Stimulated activated CD4-positive, alpha-beta T cell treated with anti-CD3 and anti-CD28 coated beads, Interleukin-12 subunit alpha, Interleukin-12 subunit beta, amount 100 ng/mL, for 24 hours (primary cell): ENCODE measurements at regions not wholly inside any gene's neighbourhood (a gene's known extent, or its start where the extent isn't known, plus 50 kb on each side); places are given as distances from the start of the nearest gene placed in this dataset.

ENCODE experiments used
- DNase-seq, 2 experiments: peaks; one replicate each; pipeline ENCODE4 v3.0.0-alpha.2; 2020; ENCODE audit warnings: low read depth in 2 of 2

DNA sequence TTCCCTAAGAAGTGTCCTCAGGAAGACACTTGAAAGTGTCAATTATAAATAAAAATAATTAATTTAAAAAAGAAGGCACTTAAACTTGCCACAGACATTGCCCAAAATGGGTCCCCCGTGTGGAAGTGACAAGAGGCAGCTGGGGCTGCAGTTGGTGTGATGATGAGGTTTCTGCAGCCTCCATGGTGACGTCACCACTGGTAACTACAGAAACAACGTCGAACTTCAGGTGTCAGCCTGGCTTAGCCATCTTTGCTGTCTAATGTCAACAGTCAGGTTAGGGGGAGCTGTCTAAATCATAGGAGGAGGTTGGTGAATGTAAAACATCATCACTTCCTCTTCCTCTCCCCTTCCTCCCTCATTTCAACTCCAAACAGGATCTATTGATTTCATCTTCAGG is 328.6 kb downstream of the MN1 start:
- DNase-seq = no peak

DNA sequence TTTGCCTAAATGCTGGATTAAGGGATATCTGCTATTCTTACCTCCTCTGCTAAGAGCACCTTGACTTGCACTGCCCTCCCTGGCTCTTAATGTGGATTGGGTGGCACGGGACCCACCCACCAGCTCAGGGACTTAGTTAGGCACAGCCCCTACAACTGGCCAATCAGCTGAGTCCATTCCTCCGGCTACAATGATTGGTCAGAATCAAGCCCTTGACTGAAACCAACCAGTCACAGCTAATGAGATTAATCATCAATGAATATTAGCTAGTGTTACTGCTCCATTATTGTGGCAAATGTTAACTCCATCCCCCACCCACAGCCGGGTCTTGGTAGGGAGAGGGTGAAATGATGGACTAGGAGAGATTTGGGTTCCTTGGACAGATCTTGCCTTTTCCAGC is 328.0 kb downstream of the MN1 start:
- DNase-seq = no peak

DNA sequence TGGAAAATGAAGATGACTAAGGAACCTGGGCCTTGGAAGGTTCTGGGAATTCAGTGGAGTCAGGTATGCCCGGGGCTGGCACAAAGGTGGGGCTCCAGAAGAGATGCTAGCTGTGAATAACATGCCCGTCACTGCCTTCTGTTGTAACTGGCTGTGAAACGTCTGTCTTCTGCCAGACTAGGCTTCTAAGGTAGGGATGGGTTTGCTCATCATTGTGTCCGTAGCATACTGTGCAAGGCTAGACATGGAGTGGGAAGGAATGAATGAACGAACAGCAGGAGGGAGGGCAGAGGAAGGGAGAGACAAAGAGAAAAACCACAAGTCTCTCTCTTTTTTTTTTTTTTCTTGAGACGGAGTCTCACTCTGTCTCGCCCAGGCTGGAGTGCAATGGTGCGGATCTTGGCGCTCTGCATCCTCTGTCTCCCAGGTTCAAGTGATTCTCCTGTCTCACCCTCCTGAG is 327.4 kb downstream of the MN1 start:
- no peak for DNase-seq

DNA sequence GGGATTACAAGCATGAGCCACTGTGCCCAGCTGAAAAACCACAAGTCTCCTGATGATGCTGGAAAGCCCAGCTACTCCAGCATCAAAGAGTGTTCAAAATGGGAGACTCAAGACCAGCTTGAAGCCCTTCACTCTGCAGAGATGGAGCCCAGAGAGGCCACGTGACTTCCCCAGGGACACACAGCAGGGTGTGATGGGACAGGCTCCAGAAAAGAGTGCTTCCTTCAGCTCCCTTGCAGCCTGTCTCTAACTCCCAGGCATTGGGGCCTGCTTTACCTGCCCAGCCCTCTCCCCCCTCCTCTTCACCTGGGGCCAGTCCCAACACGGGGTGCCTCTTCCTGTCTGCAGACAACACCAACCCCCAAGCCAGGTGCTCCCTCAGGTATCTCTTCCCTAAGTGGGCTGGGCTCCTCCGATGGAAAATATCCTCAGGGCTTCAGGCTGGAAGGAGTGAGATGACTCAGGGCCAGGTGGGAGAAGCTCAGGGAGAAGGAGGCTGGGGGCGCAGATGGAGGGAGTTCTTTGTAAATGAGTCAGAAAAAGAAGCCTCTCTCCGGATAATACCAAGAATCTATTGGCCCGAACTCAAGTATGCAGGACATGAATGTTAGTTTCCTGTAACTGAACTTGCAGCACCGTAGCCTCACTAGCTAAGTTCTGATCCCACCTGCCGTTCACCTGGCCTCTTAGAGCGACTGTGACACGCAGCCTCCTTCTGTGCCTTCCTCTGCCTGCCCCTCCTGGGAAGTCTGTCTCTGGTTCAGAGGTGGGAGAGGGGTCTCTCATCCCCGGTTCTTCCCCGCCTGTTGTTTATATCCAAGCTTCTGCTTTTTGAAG is 326.6 kb downstream of the MN1 start:
- no peak for DNase-seq

DNA sequence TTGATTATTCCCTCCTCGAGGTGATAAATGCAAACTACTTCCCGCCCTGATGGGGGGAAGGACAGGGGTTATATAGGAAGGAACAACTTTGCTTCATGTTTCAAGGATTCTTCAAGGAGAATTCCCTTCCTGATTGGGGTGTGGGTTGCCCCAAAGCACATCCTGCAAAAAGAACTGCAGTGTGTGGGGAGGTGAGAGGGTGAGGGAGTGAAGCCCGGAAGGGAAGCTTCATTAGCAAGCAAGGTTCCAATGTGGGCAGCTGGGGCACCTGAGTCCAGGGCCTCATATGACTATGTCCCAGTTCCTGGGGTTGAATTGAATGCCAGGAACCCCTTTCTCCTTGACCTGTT is 326.0 kb downstream of the MN1 start:
- no peak for DNase-seq

DNA sequence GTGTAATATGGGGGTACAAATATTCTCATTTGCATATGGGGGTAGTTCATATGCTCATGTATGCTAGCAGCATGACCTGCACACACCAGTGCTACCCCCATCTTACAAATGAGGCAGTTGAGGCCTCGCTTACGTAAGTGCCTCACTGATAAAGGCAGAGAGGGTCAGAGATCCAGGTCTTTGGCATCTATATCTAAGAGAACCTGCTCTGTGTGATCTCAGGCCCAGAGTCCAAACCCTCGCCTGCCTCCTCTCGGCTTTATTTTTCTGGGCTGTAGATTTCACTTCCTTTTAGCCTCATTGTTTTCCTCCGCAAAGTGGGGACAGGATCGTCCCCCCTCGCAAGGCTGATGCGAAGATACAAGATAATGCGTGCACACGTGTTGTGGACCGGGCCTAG is 325.2 kb downstream of the MN1 start:
- no peak for DNase-seq

DNA sequence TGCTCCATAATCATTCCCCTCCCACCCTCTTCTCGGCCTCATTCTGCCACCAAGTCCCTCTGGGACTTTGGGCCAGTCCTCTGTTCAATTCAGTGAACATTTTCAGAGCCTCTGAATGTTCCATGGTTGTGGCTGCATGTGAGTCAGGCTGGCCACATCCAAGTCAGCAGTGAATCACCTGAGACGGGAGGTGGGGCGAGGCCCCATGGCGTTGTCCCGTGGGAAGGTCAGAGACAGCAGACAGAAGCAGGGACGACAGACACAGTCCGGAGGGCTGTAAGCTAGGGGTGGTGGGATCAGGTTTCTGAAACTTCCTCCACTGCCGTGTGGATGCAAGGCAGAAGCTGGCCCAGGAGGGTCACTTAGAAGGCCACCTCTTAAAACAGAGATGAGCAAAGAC is 324.8 kb downstream of the MN1 start:
- no peak for DNase-seq

DNA sequence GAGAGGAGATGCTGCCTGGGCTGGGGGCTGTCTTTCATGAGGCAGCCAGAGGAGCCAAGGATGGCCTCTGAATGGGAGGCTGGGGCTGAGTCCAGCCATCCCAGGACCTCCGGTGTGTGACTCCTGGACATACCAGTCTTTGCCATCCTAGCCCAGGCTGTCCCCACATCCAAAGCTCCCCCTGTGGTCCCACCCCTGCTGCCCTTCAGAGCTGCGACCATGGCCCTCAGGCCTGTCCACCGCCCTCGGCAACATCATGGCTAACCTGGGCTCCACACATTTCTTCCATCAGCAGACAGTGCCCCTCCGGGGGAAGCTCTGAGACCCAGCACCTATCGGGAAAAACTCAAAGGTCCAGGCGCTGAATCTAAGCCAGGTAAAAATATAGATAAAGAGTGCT is 324.4 kb downstream of the MN1 start:
- no peak for DNase-seq

DNA sequence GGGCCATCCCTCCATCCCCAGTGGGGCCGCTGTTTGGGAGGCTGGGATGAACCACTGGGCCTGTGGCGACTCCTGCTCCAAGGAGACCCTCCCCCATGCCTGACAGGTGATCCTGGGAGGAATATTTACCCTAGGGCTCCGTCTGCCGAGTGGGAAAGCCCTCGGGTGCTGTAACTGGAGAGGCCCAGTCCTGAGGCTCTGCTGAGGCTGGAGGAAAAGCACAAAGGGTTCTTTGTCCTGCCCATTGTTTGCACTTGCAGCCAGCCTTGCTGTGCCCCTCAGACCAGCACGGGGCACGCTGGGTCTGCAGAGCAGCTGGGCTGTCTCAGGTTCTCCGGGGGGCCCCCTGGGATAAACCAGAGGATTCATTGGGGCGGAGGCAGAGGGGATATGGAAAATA is 321.1 kb downstream of the MN1 start:
- no peak for DNase-seq

DNA sequence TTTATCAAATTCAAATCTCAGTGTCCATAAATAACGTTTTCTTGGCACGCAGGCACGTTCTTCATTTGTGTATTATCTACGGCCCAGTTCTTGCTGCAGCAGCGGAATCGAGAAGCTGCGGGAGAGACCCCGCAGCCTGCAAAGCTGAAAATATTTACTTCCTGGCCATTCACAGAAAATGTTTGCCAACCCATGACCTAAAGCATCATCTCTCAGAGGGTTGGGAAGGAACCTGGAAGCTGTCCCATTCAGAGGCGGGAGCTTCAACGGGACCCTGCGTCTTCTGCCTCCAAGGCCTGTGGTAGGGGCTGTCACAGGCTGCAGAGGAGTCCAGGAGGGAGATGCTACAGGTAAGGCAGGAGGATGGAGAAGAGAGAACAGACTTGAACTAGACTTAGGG is 319.2 kb downstream of the MN1 start:
- DNase-seq = no peak

DNA sequence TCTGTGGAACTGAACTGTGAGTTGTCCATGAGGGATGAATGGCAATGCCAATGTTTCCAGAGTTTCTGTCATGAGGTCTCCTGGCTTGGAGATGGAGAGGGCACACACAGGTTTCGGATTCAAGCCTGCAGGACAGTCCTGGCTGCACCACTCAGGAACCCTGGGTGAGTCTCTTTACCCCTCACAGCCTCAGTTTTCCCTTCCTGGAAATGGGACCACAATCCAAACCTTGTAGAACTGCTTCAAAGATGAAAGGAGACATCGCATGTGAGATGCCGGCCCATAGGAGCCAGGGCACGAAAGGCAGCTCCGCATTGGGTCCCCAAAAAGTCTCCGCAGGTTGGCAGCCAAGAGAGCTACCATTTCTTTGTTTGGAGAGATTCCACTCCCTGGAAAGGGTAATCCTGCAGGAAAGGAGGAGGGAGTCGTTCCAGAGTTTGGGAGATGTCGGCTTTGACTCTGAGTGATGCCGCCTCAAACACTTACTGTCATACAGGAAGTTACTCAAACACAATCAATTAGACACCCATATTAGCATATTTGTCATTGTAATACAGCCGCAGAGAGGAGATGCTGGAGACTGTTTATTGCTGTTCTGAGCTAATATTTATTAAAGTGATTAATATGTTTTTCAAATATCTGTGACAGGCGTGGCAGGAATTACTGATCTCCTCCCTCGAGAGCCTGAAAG is 318.3 kb downstream of the MN1 start:
- DNase-seq = no peak

DNA sequence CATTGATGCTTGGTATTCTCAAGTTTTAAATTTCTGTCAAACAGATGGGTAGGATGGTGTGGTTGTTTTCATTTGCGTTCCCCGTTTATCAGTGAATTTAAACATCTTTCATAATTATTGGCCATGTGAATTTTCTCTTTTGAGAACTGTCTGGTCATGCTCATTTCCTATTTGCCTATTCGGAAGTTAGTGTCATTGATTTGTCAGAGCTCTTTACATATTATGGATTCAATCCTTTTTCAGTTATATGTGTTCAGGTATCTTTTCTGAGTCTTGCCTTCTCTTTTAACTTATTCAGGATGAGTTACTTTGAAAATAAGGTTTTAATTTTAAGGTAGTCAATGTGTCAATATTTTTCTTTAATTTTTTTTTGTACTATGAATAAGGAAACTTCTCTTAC is 315.7 kb downstream of the MN1 start:
- DNase-seq = no peak

DNA sequence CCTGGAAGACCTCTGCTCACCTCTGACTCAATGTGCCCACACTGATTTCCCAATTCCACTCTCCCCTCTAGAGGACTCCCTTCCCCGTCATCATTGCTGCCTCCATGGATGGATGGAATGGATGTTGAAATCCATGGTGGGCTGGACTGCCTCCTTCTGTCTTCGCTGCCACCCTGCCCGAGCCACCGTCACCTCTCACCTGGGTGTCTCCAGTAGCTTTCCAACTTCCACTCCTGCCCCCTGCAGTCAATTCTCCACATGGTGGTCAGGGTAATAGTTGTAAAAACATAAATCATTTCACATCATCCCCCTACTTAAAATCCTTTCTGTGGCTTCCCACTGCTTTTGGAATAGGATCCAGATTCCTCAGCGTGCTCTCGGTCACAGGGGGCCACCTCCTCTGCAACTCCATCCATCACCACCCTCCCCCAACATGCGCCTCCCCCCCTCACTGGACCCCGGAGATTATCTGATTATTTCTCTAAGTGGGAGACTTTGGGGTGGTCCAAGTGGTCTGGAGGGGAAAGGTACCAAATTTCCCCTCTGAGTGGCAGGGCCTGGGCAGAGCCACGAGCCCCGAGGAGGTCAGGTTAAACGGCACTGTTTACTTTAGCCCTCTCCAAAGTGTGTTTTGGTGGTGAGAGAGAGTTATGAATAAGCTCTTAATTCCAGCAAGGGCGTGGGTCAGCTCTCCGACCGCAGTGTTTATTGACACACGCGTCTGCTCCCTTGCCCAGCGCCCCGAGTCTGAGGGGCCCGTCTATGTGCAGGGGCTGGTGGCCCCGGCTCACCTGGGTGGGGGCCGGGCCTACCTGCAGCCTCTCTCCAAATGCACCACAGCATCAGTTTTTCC is 313.7 kb downstream of the MN1 start:
- no peak for DNase-seq

DNA sequence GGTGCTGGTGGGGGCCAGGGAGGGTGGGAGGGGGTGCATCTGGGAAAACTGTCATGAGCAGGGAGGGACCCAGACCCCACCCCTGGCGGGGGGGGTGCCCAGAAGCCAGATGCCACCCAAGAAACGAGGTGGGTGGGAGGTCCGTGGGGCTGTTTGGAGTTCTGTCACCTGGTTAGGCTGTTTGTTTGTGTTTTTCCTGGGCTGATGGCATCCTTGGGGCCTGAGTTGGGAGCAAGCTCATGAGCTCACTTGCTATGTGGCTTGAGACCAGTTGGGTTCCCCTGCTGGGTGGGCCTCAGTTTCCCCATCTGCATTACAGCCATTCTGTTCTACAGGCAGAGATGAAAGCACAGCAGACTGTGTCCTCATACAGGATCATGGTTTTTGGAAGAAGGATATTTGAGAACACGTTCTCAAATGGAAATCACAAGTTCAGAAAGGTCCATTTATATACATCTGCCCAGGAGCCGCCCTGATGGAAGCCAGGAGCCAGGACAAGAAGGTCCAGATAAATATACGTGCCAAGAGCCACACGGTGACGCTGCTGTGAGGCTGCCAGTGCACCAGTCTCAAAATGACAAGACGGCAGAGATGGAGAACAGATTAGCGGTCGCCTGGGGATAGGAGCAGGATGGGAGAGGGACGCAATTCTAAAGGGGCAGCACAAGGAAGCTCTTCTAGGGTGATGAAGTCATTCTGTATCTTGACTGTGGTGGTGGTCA is 312.9 kb downstream of the MN1 start:
- DNase-seq = no peak

DNA sequence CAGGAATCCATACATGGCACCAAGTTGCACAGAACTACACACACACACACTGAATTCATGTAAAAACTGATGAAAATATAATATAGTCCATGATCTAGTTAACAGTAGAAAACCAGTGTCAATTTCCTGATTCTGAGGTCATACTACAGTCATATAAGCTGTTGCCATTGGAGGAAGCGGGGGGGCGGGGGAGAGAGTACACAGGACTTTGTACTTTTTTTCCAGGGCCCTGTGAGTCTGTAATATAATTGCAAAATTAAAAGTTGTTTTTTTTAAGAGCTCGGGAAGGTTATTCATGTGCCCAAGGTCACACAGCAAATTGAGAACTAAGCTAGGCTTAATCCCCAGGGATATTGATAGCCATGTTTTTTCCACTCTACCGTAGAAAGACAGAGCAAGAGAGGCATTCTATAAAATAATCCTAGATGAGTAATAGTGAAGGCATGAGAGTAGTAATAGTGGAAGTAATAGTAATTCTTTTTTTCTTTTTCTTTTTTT is 312.3 kb downstream of the MN1 start:
- DNase-seq = no peak

DNA sequence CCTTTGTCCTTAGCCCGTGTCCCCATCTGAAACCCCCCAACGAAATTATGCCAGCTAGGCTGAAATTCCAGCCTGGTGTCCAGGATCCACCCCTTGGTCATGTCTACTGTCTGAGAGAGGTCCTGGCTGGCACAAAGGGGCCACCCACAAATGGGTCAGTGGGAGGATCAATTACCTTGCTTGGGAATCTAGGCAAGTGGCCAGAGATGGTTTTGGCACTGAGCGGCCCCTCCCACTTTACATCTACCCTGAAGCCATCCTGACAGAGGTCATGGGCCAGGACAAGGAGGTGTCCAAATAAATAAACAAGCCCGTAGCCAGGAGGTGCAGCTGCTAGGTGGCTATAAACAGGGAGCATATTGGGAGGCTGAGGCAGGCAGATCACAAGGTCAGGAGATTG is 311.5 kb downstream of the MN1 start:
- DNase-seq = no peak

DNA sequence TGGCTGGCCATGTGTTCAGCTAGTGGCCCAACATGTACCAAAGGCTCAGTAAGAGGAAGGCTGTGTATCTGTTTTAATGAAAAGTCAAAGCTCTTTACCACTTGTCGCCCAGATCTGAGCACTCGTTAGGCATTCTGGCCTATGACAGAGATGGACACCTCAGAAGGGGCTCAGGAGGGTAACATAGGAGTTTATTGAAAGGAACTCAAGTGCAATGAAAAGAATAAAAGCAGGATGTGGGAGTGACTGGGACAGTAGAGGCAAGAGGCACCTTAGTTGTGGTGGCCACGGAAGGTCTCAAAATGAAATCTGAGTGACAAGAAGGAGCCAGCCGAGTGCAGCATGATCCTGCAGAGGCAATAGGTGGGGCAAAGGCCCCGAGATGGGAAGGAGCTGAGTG is 309.7 kb downstream of the MN1 start:
- no peak for DNase-seq

DNA sequence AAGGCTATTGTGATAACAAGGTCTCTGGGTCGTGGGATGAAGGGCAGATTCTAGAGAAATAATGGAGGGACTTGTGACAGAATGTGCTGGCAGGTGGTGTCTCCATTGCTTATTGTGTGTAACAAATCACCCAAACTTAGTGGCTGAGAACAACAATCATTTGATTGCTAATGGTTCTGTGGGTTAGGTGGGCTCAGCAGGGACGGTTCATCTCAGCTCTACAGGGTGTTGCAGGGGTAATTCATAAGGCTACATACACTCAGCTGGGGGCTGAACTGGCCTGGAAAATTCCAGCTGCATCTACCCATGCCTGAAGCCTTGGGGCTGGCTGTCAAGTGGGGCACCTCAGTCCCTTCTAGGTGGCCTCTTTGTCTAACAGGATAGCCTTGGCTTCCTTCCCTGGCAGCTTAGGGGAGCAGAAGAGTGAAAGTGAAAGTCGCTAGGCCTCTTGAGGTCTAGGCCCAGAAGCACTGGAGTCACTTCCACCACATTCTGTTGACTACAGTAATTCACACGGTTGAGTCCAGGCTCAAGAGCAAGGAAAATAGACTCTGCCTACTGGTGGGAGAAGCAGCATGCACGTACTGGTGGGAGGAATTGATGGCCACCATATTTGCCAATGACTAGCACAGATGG is 308.9 kb downstream of the MN1 start:
- no peak for DNase-seq

DNA sequence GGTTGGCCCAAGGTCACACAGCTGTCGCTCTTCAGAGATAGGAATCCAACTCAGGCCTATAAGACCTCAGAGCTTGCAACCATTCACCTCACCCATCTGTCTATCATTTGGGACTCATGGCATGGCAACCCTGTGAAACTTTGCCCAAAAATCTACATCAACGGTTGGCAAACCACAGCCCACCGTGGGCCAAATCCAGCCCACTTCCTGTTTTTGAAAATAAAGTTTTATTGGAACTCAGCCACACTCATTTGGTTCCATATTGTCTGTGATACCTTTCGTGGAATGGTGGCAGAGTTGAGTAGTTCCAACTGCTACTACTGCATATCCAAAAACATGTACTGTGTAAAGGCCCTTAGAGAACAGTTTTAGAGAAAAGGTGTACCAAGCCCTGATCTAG is 307.8 kb downstream of the MN1 start:
- DNase-seq = no peak

DNA sequence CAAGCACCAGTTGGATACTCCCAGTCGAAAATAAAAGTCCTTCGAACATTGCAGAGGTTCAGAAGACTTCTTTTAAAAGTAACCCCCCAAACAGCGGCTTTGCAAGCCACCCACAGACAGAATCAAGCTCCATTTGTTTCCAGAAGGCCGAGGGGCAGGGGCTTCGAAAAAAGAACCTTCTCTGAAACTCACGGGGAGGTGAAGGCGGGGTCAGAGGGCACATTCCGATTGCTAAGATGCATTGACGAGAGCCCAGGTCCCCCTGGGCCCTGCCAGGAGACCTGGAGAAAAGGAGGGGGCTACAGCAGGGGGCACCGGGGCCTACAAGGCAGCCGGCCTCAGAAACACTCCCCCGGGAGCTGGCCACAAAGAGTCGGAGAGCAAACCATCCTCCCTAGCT is 306.8 kb downstream of the MN1 start:
- no peak for DNase-seq

DNA sequence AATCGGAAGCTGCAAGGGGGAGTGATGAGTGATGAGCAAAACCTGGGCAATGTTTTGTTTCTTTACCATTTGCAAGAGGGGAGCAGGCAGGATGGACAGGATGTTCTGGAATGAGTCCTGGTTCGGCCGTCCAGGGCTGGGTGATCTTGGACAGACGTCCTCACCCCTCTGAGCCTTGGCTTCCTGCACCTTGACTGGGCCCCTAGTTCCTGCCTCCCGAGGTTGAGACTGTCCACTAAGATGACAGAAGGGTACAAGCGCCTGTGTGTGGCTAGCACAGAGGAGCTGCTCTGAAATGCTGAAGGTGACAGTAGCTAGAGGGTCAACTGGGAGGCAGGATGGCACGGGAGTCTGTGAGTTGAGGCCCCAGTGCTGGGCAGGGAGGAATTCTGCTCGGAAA is 306.2 kb downstream of the MN1 start:
- DNase-seq = no peak
